T-helper 22 cell (primary cell): ENCODE measurements at regions not wholly inside any gene's neighbourhood (a gene's known extent, or its start where the extent isn't known, plus 50 kb on each side); places are given as distances from the start of the nearest gene placed in this dataset.

ENCODE experiments used
- DNase-seq: peaks from one replicate; pipeline ENCODE4 v3.0.0-alpha.2; 2020; ENCODE audit warnings: low read depth

GRCh38 chr12:92492995-92493394 is 209.8 kb upstream of the PLEKHG7 start:
- DNase-seq = no peak

GRCh38 chr12:92492291-92492690 is 210.5 kb upstream of the PLEKHG7 start:
- no peak for DNase-seq

- DNase-seq = no peak
These were observed 213.0 kb upstream of the PLEKHG7 start for GRCh38 chr12:92489781-92490180.

GRCh38 chr12:92488735-92489134 is 214.1 kb upstream of the PLEKHG7 start:
- no peak for DNase-seq

- DNase-seq = no peak
These were observed 215.7 kb upstream of the PLEKHG7 start for GRCh38 chr12:92487138-92487485.

- DNase-seq = no peak
These were observed 216.2 kb upstream of the PLEKHG7 start for GRCh38 chr12:92486443-92487137.

GRCh38 chr12:92485351-92486348 is 217.1 kb upstream of the PLEKHG7 start:
- DNase-seq = no peak

GRCh38 chr12:92482599-92482998 is 220.2 kb upstream of the PLEKHG7 start:
- DNase-seq = no peak

GRCh38 chr12:92481066-92481465 is 221.7 kb upstream of the PLEKHG7 start:
- DNase-seq = no peak

- DNase-seq = no peak
These were observed 224.1 kb upstream of the PLEKHG7 start for GRCh38 chr12:92478692-92479091.

- DNase-seq = no peak
These were observed 225.9 kb upstream of the PLEKHG7 start for GRCh38 chr12:92476844-92477243.

GRCh38 chr12:92473564-92473963 is 229.2 kb upstream of the PLEKHG7 start:
- no peak for DNase-seq

- DNase-seq = no peak
These were observed 230.6 kb upstream of the PLEKHG7 start for GRCh38 chr12:92472201-92472600.

GRCh38 chr12:92471551-92471950 is 231.2 kb upstream of the PLEKHG7 start:
- no peak for DNase-seq

GRCh38 chr12:92470608-92471021 is 232.2 kb upstream of the PLEKHG7 start:
- no peak for DNase-seq

- DNase-seq = no peak
These were observed 233.0 kb upstream of the PLEKHG7 start for GRCh38 chr12:92469837-92470236.

- no peak for DNase-seq
These were observed 234.3 kb upstream of the PLEKHG7 start for GRCh38 chr12:92468358-92469020.

GRCh38 chr12:92467886-92468285 is 234.9 kb upstream of the PLEKHG7 start:
- no peak for DNase-seq

- no peak for DNase-seq
These were observed 236.1 kb upstream of the PLEKHG7 start for GRCh38 chr12:92466391-92467305.

- DNase-seq = no peak
These were observed 236.9 kb upstream of the PLEKHG7 start for GRCh38 chr12:92465786-92466295.

GRCh38 chr12:92464911-92465310 is 237.9 kb upstream of the PLEKHG7 start:
- DNase-seq = no peak
